Peyer's patch (tissue), 4 donors: ENCODE measurements at regions not wholly inside any gene's neighbourhood (a gene's known extent, or its start where the extent isn't known, plus 50 kb on each side); places are given as distances from the start of the nearest gene placed in this dataset.
"Not testable (repeated sequence)": the region's sequence is repeated elsewhere in the genome, so short reads cannot be mapped to it uniquely, and the experiment has no call there.

ENCODE experiments used
- DNase-seq, 3 donors: peaks; one replicate each; pipeline ENCODE4 v3.0.0-alpha.2; 2017 to 2019
- H3K27ac ChIP-seq, 4 donors: fragments of 200-600 bp; sonication (generic); one replicate each; pipeline ENCODE4 v1.5.1; 2016 to 2019
- H3K27me3 ChIP-seq, 2 donors: fragments of 200-600 bp; sonication (generic); one replicate each; pipeline ENCODE4 v1.5.1; 2019
- H3K36me3 ChIP-seq, 3 donors: fragments of 200-600 bp; sonication (generic); one replicate each; pipeline ENCODE4 v1.5.1; 2016 to 2019
- H3K4me1 ChIP-seq, 4 donors: fragments of 200-600 bp; sonication (generic); one replicate each; pipeline ENCODE4 v1.5.1; 2016 to 2019
- H3K4me3 ChIP-seq, 4 donors: fragments of 200-600 bp; sonication (generic); 1 replicate in 3 of 4; 2 replicates in 1 of 4; pipeline ENCODE4 v1.5.1; 2016 to 2019; ENCODE audit warnings: mild to moderate bottlenecking in 1 of 4
- H3K9me3 ChIP-seq, 4 donors: fragments of 200-600 bp; sonication (generic); one replicate each; pipeline ENCODE4 v1.5.1; 2016 to 2019; ENCODE audit warnings: mild to moderate bottlenecking in 1 of 4
- CTCF ChIP-seq, 6 experiments: fragments of 450-650 bp in 4 of 6; fragments of 200-600 bp in 2 of 6; sonication (generic) in 1 of 6; IDR thresholded peaks; one replicate each; pipeline ENCODE4 v1.5.1; 2017 to 2019; ENCODE audit warnings: antibody characterized with exemption in 6 of 6, mild to moderate bottlenecking in 3 of 6, moderate library complexity in 1 of 6
- POLR2A ChIP-seq, 2 donors: fragments of 450-650 bp; IDR thresholded peaks; one replicate each; pipeline ENCODE4 v1.5.1; 2017; ENCODE audit warnings: antibody characterized with exemption in 2 of 2, mild to moderate bottlenecking in 2 of 2, moderate library complexity in 2 of 2

- no peak overlapping the region for H3K27ac ChIP-seq
- TF ChIP-seq CTCF (IDR thresholded peaks at IDR 0.05) (no peak), POLR2A (IDR thresholded peaks at IDR 0.05) (no peak)
- no peaks in the 10 kb centered on the region for H3K27me3 ChIP-seq
- no peaks in the 10 kb centered on the region for H3K4me1 ChIP-seq
- H3K9me3 ChIP-seq: no peaks in the 10 kb centered on the region
- DNase-seq: no peak
- H3K36me3 ChIP-seq: no peaks in the 10 kb centered on the region
- H3K4me3 ChIP-seq: no peak overlapping the region
Measured at GRCh38 chr2:234398531-234398930, 98.3 kb downstream of the ARL4C start.

- no peak overlapping the region for H3K27ac ChIP-seq
- TF ChIP-seq POLR2A (IDR thresholded peaks at IDR 0.05): no peak
- H3K4me1 ChIP-seq: no peaks in the 10 kb centered on the region
- H3K27me3 ChIP-seq: no peaks in the 10 kb centered on the region
- no peak for DNase-seq
- no peak overlapping the region for H3K4me3 ChIP-seq
- H3K9me3 ChIP-seq: no peaks in the 10 kb centered on the region
- no peaks in the 10 kb centered on the region for H3K36me3 ChIP-seq
Measured at GRCh38 chr2:234395891-234396420, 100.9 kb downstream of the ARL4C start.

- no peak for DNase-seq
- no peak overlapping the region for H3K27ac ChIP-seq
- H3K4me1 ChIP-seq: no peaks in the 10 kb centered on the region
- TF ChIP-seq POLR2A (IDR thresholded peaks at IDR 0.05) (no peak), CTCF (IDR thresholded peaks at IDR 0.05) (no peak)
- no peak overlapping the region for H3K4me3 ChIP-seq
- H3K27me3 ChIP-seq: no peaks in the 10 kb centered on the region
- H3K9me3 ChIP-seq: no peaks in the 10 kb centered on the region
- H3K36me3 ChIP-seq: no peaks in the 10 kb centered on the region
Measured at GRCh38 chr2:234394450-234394849, 102.4 kb downstream of the ARL4C start.

- Histone ChIP-seq H3K27ac (no peak overlapping the region), H3K27me3 (no peaks in the 10 kb centered on the region), H3K9me3 (no peaks in the 10 kb centered on the region), H3K4me1 (no peaks in the 10 kb centered on the region), H3K4me3 (no peak overlapping the region), H3K36me3 (no peaks in the 10 kb centered on the region)
- TF ChIP-seq CTCF (IDR thresholded peaks at IDR 0.05) (no peak), POLR2A (IDR thresholded peaks at IDR 0.05) (no peak)
- no peak for DNase-seq
Measured at GRCh38 chr2:234393354-234393753, 103.5 kb downstream of the ARL4C start.

- TF ChIP-seq CTCF (IDR thresholded peaks at IDR 0.05) (no peak), POLR2A (IDR thresholded peaks at IDR 0.05) (no peak)
Measured at GRCh38 chr2:234392041-234392615, 104.8 kb downstream of the ARL4C start.

GRCh38 chr2:234391625-234392024 is 105.3 kb downstream of the ARL4C start:
- TF ChIP-seq POLR2A (IDR thresholded peaks at IDR 0.05): no peak
- H3K4me1 ChIP-seq: no peaks in the 10 kb centered on the region
- no peaks in the 10 kb centered on the region for H3K36me3 ChIP-seq
- H3K4me3 ChIP-seq: no peak overlapping the region
- no peak overlapping the region for H3K27ac ChIP-seq
- no peaks in the 10 kb centered on the region for H3K9me3 ChIP-seq
- no peaks in the 10 kb centered on the region for H3K27me3 ChIP-seq
- DNase-seq: no peak

More at GRCh38 chr2:234392041-234392615, 104.8 kb downstream of the ARL4C start:
- Histone ChIP-seq H3K4me3 (no peak overlapping the region), H3K36me3 (no peaks in the 10 kb centered on the region), H3K27ac (no peak overlapping the region), H3K27me3 (no peaks in the 10 kb centered on the region), H3K4me1 (no peaks in the 10 kb centered on the region), H3K9me3 (no peaks in the 10 kb centered on the region)
- DNase-seq: no peak

- not testable (repeated sequence) for H3K4me1 ChIP-seq, H3K9me3 ChIP-seq, H3K36me3 ChIP-seq, H3K27ac ChIP-seq, DNase-seq, H3K27me3 ChIP-seq, H3K4me3 ChIP-seq
Measured at GRCh38 chr2:234389661-234390060, 107.2 kb downstream of the ARL4C start.
